Type B pancreatic cell (in vitro differentiated cells): ENCODE measurements at regions not wholly inside any gene's neighbourhood (a gene's known extent, or its start where the extent isn't known, plus 50 kb on each side); places are given as distances from the start of the nearest gene placed in this dataset.

ENCODE experiments used
- DNase-seq: peaks from one replicate; pipeline ENCODE4 v3.0.0; 2021; ENCODE audit warnings: mixed read lengths; ENCODE audit not compliant: unreplicated experiment; ENCODE audit errors: extremely low spot score
- H3K27ac Mint-ChIP-seq: 2 replicates; pipeline ENCODE4 v1.8.0; 2021; ENCODE audit warnings: mild to moderate bottlenecking, mixed read lengths
- H3K27me3 Mint-ChIP-seq: 2 replicates; pipeline ENCODE4 v1.8.0; 2021; ENCODE audit warnings: mixed read lengths
- H3K36me3 Mint-ChIP-seq: 2 replicates; pipeline ENCODE4 v1.8.0; 2021; ENCODE audit warnings: mixed read lengths
- H3K4me1 Mint-ChIP-seq: one replicate; pipeline ENCODE4 v1.8.0; 2021; ENCODE audit warnings: mixed read lengths; ENCODE audit not compliant: unreplicated experiment
- H3K4me3 Mint-ChIP-seq: 2 replicates; pipeline ENCODE4 v1.8.0; 2021; ENCODE audit warnings: mild to moderate bottlenecking, mixed read lengths
- H3K9me3 Mint-ChIP-seq: 2 replicates; pipeline ENCODE4 v1.8.0; 2021; ENCODE audit warnings: mixed read lengths
- CTCF ChIP-seq: fragments of 200-600 bp; sonication (generic); conservative IDR thresholded peaks from 2 replicates; pipeline ENCODE4 v1.5.0; 2021; ENCODE audit warnings: antibody characterized with exemption, mild to moderate bottlenecking

- DNase-seq: no peak
- Mint-ChIP-seq H3K27me3 (peaks cover 7% of the 10 kb centered on the region), H3K4me3 (no peak overlapping the region), H3K9me3 (no peaks in the 10 kb centered on the region), H3K36me3 (no peaks in the 10 kb centered on the region), H3K4me1 (no peaks in the 10 kb centered on the region), H3K27ac (no peak overlapping the region)
- TF ChIP-seq CTCF: no peak
Observed at GRCh38 chr5:122629121-122629677, 145.7 kb upstream of the SNX2 start.

- TF ChIP-seq CTCF: no peak
- DNase-seq: no peak
- Mint-ChIP-seq H3K27me3 (peaks cover 6% of the 10 kb centered on the region), H3K9me3 (no peaks in the 10 kb centered on the region), H3K4me3 (no peak overlapping the region), H3K36me3 (no peaks in the 10 kb centered on the region), H3K27ac (no peak overlapping the region), H3K4me1 (peaks cover 15% of the 10 kb centered on the region)
Observed at GRCh38 chr5:122638581-122638980, 136.3 kb upstream of the SNX2 start.

- H3K4me1 Mint-ChIP-seq: peaks cover 15% of the 10 kb centered on the region
- H3K27me3 Mint-ChIP-seq: peaks cover 1% of the 10 kb centered on the region
- no peak overlapping the region for H3K27ac Mint-ChIP-seq
- no peaks in the 10 kb centered on the region for H3K36me3 Mint-ChIP-seq
- TF ChIP-seq CTCF: no peak
- no peak overlapping the region for H3K4me3 Mint-ChIP-seq
- no peaks in the 10 kb centered on the region for H3K9me3 Mint-ChIP-seq
- DNase-seq: no peak
Observed at GRCh38 chr5:122639033-122639432, 135.8 kb upstream of the SNX2 start.

GRCh38 chr5:122639864-122640263 lies 135.0 kb upstream of the SNX2 start:
- H3K4me1 Mint-ChIP-seq: peaks cover 15% of the 10 kb centered on the region
- H3K4me3 Mint-ChIP-seq: no peak overlapping the region
- no peak overlapping the region for H3K27ac Mint-ChIP-seq
- H3K36me3 Mint-ChIP-seq: no peaks in the 10 kb centered on the region
- no peaks in the 10 kb centered on the region for H3K9me3 Mint-ChIP-seq
- no peak for DNase-seq
- no peaks in the 10 kb centered on the region for H3K27me3 Mint-ChIP-seq
- TF ChIP-seq CTCF: no peak

- no peak overlapping the region for H3K27ac Mint-ChIP-seq
- H3K36me3 Mint-ChIP-seq: no peaks in the 10 kb centered on the region
- peaks cover 12% of the 10 kb centered on the region for H3K4me1 Mint-ChIP-seq
- no peak for TF ChIP-seq CTCF
- no peak for DNase-seq
- H3K27me3 Mint-ChIP-seq: no peaks in the 10 kb centered on the region
- H3K9me3 Mint-ChIP-seq: peaks cover 5% of the 10 kb centered on the region
- no peak overlapping the region for H3K4me3 Mint-ChIP-seq
Observed at GRCh38 chr5:122649080-122649479, 125.8 kb upstream of the SNX2 start.
